H1 (cell line): ENCODE measurements at regions not wholly inside any gene's neighbourhood (a gene's known extent, or its start where the extent isn't known, plus 50 kb on each side); places are given as distances from the start of the nearest gene placed in this dataset.

Source experiments
- ASH2L ChIP-seq: fragments of 200-600, 300-600 bp; sonication (generic); IDR thresholded peaks from one replicate; pipeline ENCODE4 v1.7.1; 2017; ENCODE audit warnings: low read length
- ATF3 ChIP-seq: IDR thresholded peaks from 2 replicates; pipeline ENCODE4 v1.6.1; 2011; ENCODE audit warnings: low read depth, mild to moderate bottlenecking, low read length; ENCODE audit not compliant: insufficient read depth
- CBX8 ChIP-seq: fragments of 300-800, 300-1000 bp; sonication (generic); IDR thresholded peaks from 2 replicates; pipeline ENCODE4 v1.7.1; 2016; ENCODE audit warnings: low read depth, low read length, borderline replicate concordance
- EZH2 ChIP-seq: fragments of 200-600 bp; sonication (generic); IDR thresholded peaks from 2 replicates; pipeline ENCODE4 v1.7.1; 2012; ENCODE audit warnings: low read depth, mild to moderate bottlenecking, moderate library complexity, low read length, inconsistent platforms; ENCODE audit not compliant: severe bottlenecking
- JUND ChIP-seq: IDR thresholded peaks from 2 replicates; pipeline ENCODE4 v1.6.1; 2011; ENCODE audit warnings: mild to moderate bottlenecking, improper control_type of control experiment, low read length
- KDM1A ChIP-seq: fragments of 200-600, 300-600 bp; sonication (generic); IDR thresholded peaks from 2 replicates; pipeline ENCODE4 v1.7.1; 2016; ENCODE audit warnings: mild to moderate bottlenecking, low read length, borderline replicate concordance
- MAFK ChIP-seq: IDR thresholded peaks from 2 replicates; pipeline ENCODE4 v1.6.1; 2012; ENCODE audit warnings: low read depth, mild to moderate bottlenecking, improper control_type of control experiment, low read length
- POLR2A ChIP-seq, 2 experiments: IDR thresholded peaks; 1 replicate in 1 of 2; 2 replicates in 1 of 2; pipeline ENCODE4 v1.6.1; 2011; ENCODE audit warnings: low read depth in 2 of 2, low read length in 2 of 2, mild to moderate bottlenecking in 2 of 2; ENCODE audit errors: control extremely low read depth in 1 of 2
- POU5F1 ChIP-seq: IDR thresholded peaks from 2 replicates; pipeline ENCODE4 v1.6.1; 2011; ENCODE audit warnings: low read depth, mild to moderate bottlenecking, low read length, moderate library complexity
- SP1 ChIP-seq: IDR thresholded peaks from 2 replicates; pipeline ENCODE4 v1.6.1; 2011; ENCODE audit warnings: low read depth, low read length
- SUZ12 ChIP-seq: fragments of 200-600 bp; sonication (generic); IDR thresholded peaks from 2 replicates; pipeline ENCODE4 v1.6.1; 2012; ENCODE audit warnings: mild to moderate bottlenecking, inconsistent platforms, low read length, moderate library complexity, mixed read lengths
- TF ChIP-seq, protein P1 (sequence below), 3 experiments: IDR thresholded peaks; 1 replicate in 2 of 3; 2 replicates in 1 of 3; pipeline versions ENCODE4 v1.5.1 to v1.6.1; 2011; ENCODE audit warnings: low read length in 3 of 3, mild to moderate bottlenecking in 3 of 3, inconsistent platforms in 2 of 3, low read depth in 1 of 3, moderate library complexity in 1 of 3; ENCODE audit not compliant: insufficient read depth in 1 of 3; ENCODE audit errors: control extremely low read depth in 1 of 3

DNA sequence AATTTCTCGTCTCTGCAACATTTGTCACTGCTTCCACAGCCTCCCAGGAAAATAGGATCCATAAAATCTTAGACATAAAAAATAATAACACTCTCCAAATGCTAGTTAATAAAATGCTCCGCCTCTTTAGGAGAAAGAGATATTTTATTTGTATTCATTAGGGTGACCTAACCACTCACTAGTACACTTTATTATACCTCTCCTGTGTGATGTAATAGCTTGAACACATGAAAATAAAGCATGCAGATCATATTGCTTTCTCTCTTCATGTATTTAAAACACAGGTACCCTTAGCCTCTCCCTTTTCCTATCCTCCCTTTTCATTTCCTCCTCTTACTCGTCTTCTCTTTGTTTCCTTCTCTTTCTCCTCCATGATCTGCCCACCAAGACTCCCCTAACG lies 694.2 kb downstream of the EPHA4 start:
- TF ChIP-seq MAFK: no peak
- TF ChIP-seq, protein P1, sequence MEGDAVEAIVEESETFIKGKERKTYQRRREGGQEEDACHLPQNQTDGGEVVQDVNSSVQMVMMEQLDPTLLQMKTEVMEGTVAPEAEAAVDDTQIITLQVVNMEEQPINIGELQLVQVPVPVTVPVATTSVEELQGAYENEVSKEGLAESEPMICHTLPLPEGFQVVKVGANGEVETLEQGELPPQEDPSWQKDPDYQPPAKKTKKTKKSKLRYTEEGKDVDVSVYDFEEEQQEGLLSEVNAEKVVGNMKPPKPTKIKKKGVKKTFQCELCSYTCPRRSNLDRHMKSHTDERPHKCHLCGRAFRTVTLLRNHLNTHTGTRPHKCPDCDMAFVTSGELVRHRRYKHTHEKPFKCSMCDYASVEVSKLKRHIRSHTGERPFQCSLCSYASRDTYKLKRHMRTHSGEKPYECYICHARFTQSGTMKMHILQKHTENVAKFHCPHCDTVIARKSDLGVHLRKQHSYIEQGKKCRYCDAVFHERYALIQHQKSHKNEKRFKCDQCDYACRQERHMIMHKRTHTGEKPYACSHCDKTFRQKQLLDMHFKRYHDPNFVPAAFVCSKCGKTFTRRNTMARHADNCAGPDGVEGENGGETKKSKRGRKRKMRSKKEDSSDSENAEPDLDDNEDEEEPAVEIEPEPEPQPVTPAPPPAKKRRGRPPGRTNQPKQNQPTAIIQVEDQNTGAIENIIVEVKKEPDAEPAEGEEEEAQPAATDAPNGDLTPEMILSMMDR (IDR thresholded peaks at IDR 0.05; ENCODE audit: control extremely low read depth in 1 of 3, insufficient read depth in 1 of 3, low read depth in 1 of 3, low read length in 3 of 3): no peak
- no peak for TF ChIP-seq ASH2L
- TF ChIP-seq EZH2: no peak
- no peak for TF ChIP-seq POU5F1
- TF ChIP-seq JUND: no peak
- TF ChIP-seq SP1: no peak
- no peak for TF ChIP-seq SUZ12
- TF ChIP-seq ATF3: no peak
- no peak for TF ChIP-seq KDM1A
- TF ChIP-seq CBX8: no peak
- no peak for TF ChIP-seq POLR2A (IDR thresholded peaks at IDR 0.05; ENCODE audit: control extremely low read depth in 1 of 2, low read depth in 2 of 2, low read length in 2 of 2)
